Calu3 (cell line): ENCODE measurements at regions not wholly inside any gene's neighbourhood (a gene's known extent, or its start where the extent isn't known, plus 50 kb on each side); places are given as distances from the start of the nearest gene placed in this dataset.
A peak's percentile ranks its signal among the peaks of the same experiment; 100 is the strongest.

Experiments
- BruUV-seq: library from RNA; stranded (reverse); fragments of 400-500 nt; replicated peaks from 2 replicates; lab custom pipeline; 2021; lab: Mats Ljungman, UMichigan
- CTCF ChIA-PET: fragments of 300-600 bp; sonication (Branson Sonifier 250); formaldehyde crosslinking; loops from one replicate; lab custom pipeline; 2022; ENCODE audit warnings: antibody characterized with exemption; lab: Charles Lee
- DNase-seq: peaks from one replicate; pipeline ENCODE4 v3.0.0; 2022
- H3K27ac Mint-ChIP-seq: one replicate; pipeline ENCODE4 v1.8.0; 2022; ENCODE audit warnings: mixed read lengths; ENCODE audit not compliant: unreplicated experiment
- H3K27me3 Mint-ChIP-seq: one replicate; pipeline ENCODE4 v1.8.0; 2022; ENCODE audit warnings: mixed read lengths; ENCODE audit not compliant: unreplicated experiment
- H3K36me3 Mint-ChIP-seq: one replicate; pipeline ENCODE4 v1.8.0; 2022; ENCODE audit warnings: mild to moderate bottlenecking, moderate library complexity, mixed read lengths; ENCODE audit not compliant: insufficient read depth, unreplicated experiment
- H3K4me1 Mint-ChIP-seq: one replicate; pipeline ENCODE4 v1.8.0; 2022; ENCODE audit warnings: mild to moderate bottlenecking, low read depth, mixed read lengths; ENCODE audit not compliant: unreplicated experiment
- H3K4me3 Mint-ChIP-seq: one replicate; pipeline ENCODE4 v1.8.0; 2022; ENCODE audit warnings: mild to moderate bottlenecking, low read depth, moderate library complexity, mixed read lengths; ENCODE audit not compliant: unreplicated experiment
- H3K9me3 Mint-ChIP-seq: one replicate; pipeline ENCODE4 v1.8.0; 2022; ENCODE audit warnings: low read depth, mixed read lengths; ENCODE audit not compliant: unreplicated experiment
- intact Hi-C: fragments of 100-400 bp; cut with micrococcal nuclease; formaldehyde crosslinking; loops from one replicate; pipeline ENCODE4 v1.10.0; 2022; ENCODE audit not compliant: unreplicated experiment
- TF ChIP-seq, protein P1 (sequence below): fragments of 200-600 bp; IDR thresholded peaks from one replicate; pipeline ENCODE4 v1.8.0; 2022; ENCODE audit warnings: antibody characterized with exemption; ENCODE audit not compliant: unreplicated experiment

DNA sequence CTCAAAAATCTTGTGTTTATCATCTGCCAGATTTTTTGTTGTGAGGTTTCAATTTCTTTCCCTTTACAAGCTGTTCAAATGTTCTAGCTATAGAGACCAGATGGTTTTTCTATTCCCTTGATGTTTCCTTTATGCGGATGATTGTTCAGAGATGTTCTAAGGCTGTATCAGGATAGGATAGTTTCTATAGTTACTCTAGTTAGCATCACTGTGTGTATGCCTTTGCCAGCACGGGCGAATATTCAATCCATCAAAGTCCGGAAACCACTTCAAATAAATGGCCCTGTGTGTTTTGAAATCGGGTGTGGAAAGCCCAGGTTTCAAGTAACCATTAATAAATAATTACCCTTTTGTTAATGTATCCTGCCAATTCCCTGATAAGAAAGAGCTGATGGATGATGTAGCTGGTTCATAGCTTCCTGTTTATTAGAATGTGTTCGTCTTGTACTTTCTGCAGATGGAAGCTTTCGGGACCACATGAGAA is 149.8 kb upstream of the PRKCQ start:
- Mint-ChIP-seq H3K4me1 (peaks cover 71% of the 10 kb centered on the region), H3K9me3 (no peaks in the 10 kb centered on the region), H3K36me3 (peaks cover 5% of the 10 kb centered on the region), H3K27me3 (no peaks in the 10 kb centered on the region), H3K4me3 (peak overlapping the region; percentile 58), H3K27ac (peak overlapping the region; percentile 87)
- DNase-seq, result peak; percentile 62
- BruUV-seq, result no TSS peak
- TF ChIP-seq, protein P1, sequence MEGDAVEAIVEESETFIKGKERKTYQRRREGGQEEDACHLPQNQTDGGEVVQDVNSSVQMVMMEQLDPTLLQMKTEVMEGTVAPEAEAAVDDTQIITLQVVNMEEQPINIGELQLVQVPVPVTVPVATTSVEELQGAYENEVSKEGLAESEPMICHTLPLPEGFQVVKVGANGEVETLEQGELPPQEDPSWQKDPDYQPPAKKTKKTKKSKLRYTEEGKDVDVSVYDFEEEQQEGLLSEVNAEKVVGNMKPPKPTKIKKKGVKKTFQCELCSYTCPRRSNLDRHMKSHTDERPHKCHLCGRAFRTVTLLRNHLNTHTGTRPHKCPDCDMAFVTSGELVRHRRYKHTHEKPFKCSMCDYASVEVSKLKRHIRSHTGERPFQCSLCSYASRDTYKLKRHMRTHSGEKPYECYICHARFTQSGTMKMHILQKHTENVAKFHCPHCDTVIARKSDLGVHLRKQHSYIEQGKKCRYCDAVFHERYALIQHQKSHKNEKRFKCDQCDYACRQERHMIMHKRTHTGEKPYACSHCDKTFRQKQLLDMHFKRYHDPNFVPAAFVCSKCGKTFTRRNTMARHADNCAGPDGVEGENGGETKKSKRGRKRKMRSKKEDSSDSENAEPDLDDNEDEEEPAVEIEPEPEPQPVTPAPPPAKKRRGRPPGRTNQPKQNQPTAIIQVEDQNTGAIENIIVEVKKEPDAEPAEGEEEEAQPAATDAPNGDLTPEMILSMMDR, result no peak
- CTCF ChIA-PET, result interaction anchor here (1.0 to 1.4 kb wide), 5 partner anchors 9 to 62 kb away, joined by 3 to 9 read pairs (median 6); no protein-coding TSS in a partner anchor
- intact Hi-C loops, result loop anchor here (10.0 kb wide), 1 partner anchor 315 kb away; no protein-coding TSS in a partner anchor

DNA sequence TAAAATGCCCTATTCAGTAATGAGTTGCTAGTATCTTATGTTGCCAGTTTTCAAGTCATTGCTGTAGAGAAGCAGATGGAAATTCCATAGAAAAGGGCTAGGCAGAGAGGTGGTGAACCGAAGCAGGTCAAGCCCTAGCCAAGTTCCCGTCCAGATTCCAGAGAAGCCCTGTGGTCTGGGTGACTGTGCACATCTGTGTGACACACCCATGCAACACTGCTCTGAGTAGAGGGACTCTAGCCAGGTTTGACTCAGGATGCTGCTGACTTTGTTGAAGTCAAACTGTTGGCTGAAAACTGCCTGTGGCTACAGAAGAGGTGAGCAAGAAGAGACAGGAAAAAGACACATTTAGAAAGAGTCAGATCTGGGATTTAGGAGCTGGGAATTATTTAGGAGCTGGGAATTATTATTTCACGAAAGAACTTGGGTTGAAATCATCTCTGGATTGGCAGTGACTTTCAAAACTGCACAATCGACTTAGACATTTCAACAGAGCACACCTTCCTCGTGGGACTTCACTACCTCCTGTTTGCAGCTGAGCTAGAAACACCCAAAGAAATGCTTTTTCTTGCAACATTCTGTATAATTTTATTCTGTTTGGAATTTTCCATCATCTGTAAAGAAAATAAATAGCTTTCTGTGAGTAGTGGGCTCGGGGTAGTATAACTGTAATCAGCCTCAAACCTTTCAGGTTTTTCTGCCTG is 149.1 kb upstream of the PRKCQ start:
- intact Hi-C loops, result no loop called here
- H3K27me3 Mint-ChIP-seq, result no peaks in the 10 kb centered on the region
- BruUV-seq, result TSS peak; percentile 79

DNA sequence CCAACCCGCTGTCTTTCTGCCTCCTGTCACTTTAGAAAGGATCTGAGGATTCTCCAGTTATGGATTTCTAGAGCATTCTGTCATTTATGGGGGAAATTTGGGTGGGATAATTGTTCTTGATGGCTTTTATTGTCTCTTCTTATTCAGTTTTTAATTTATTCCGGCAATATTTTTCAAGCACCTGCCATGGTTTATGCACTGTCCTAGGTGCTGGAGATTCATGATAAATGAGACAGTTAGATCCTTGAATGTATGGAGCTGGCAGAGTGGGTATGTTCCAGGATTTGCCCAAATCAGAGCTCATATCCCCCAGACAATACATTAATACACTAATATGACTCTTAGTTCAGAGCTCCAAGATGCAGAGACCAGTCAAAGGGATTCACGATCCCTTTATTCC is 146.8 kb upstream of the PRKCQ start:
- no peak overlapping the region for H3K27ac Mint-ChIP-seq
- peaks cover 15% of the 10 kb centered on the region for H3K36me3 Mint-ChIP-seq
- H3K9me3 Mint-ChIP-seq, result no peaks in the 10 kb centered on the region
- H3K27me3 Mint-ChIP-seq, result no peaks in the 10 kb centered on the region
- no peak overlapping the region for H3K4me3 Mint-ChIP-seq
- CTCF ChIA-PET, result no interaction called here
- TF ChIP-seq, protein P1, result no peak
- BruUV-seq, result no TSS peak
- DNase-seq, result no peak
- intact Hi-C loops, result no loop called here
- peaks cover 60% of the 10 kb centered on the region for H3K4me1 Mint-ChIP-seq

More for the DNA sequence above, 149.1 kb upstream of the PRKCQ start:
- Mint-ChIP-seq H3K36me3 (peaks cover 5% of the 10 kb centered on the region), H3K4me3 (peak overlapping the region; percentile 58), H3K9me3 (no peaks in the 10 kb centered on the region), H3K4me1 (peaks cover 64% of the 10 kb centered on the region), H3K27ac (peak overlapping the region; percentile 87)
- peak; percentile 51 for DNase-seq
- CTCF ChIA-PET, result interaction anchor here (1.1 kb wide), 1 partner anchor 19 kb away, joined by 8 read pairs; no protein-coding TSS in a partner anchor
- TF ChIP-seq, protein P1, result no peak

DNA sequence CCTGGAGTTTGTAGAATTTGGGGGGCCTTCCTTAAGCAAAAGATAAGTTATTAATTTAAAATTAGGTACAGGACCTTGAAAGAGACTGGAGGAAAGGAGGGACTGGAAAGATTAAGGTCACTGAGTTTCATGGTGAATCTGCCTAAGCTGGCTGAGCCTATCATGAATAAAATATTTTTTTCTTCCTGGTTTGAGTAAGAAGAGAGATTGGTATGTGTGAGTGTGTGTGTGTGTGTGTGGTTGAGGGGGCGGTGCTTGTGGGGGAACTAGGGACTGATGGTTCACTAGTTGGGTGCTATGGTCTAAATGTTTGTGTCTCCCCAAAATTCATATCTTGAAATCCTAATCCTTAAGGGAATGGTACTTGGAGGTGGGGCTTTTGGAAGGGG is 142.5 kb upstream of the PRKCQ start:
- TF ChIP-seq, protein P1, result no peak
- BruUV-seq, result no TSS peak
- Mint-ChIP-seq H3K27me3 (no peaks in the 10 kb centered on the region), H3K9me3 (no peaks in the 10 kb centered on the region), H3K36me3 (peaks cover 17% of the 10 kb centered on the region), H3K4me3 (peak overlapping the region; percentile 43), H3K27ac (peak overlapping the region; percentile 95), H3K4me1 (peaks cover 52% of the 10 kb centered on the region)
- DNase-seq, result peak; percentile 70
- intact Hi-C loops, result loop anchor here (2.0 kb wide), 1 partner anchor 18 kb away; no protein-coding TSS in a partner anchor
- CTCF ChIA-PET, result interaction anchor here (0.6 to 2.5 kb wide), 3 partner anchors 12 to 471 kb away, joined by 3 to 12 read pairs (median 5); no protein-coding TSS in a partner anchor
